OCI-LY7 (cell line): ENCODE measurements at regions not wholly inside any gene's neighbourhood (a gene's known extent, or its start where the extent isn't known, plus 50 kb on each side); places are given as distances from the start of the nearest gene placed in this dataset.

Source experiments
- CTCF ChIP-seq: fragments of 200-600 bp; sonication (generic); conservative IDR thresholded peaks from 2 replicates; pipeline ENCODE4 v1.5.1; 2014; ENCODE audit warnings: mild to moderate bottlenecking, antibody characterized with exemption, low read length, moderate library complexity, mixed read lengths
- EZH2phosphoT487 ChIP-seq: fragments of 200-600 bp; sonication (generic); IDR thresholded peaks from 2 replicates; pipeline ENCODE4 v1.6.1; 2018; ENCODE audit warnings: low read depth, borderline replicate concordance, mild to moderate bottlenecking, mixed run types, antibody characterized with exemption, low read length, moderate library complexity, mixed read lengths

- no peak for TF ChIP-seq CTCF
- no peak for TF ChIP-seq EZH2phosphoT487
Measured at GRCh38 chr7:97272237-97272975, 154.9 kb downstream of the SDHAF3 start.
